Spleen (tissue), 11 donors: ENCODE measurements at regions not wholly inside any gene's neighbourhood (a gene's known extent, or its start where the extent isn't known, plus 50 kb on each side); places are given as distances from the start of the nearest gene placed in this dataset.

Experiments
- DNase-seq: peaks from one replicate; pipeline ENCODE4 v3.0.0-alpha.2; 2020
- H3K27ac ChIP-seq, 8 donors: fragments of 200-600 bp; sonication (generic) in 7 of 8; 1 replicate in 4 of 8; 2 replicates in 4 of 8; pipeline versions ENCODE4 v1.5.0 to v1.8.0; 2016 to 2021; ENCODE audit warnings: inconsistent platforms in 4 of 8, mild to moderate bottlenecking in 4 of 8, moderate library complexity in 1 of 8
- H3K27me3 ChIP-seq, 7 donors: fragments of 200-600 bp; sonication (generic) in 6 of 7; replicated peaks in 1 of 7; 1 replicate in 4 of 7; 2 replicates in 3 of 7; pipeline versions ENCODE4 v1.5.0 to v1.8.0; 2016 to 2021; ENCODE audit warnings: inconsistent platforms in 3 of 7, mild to moderate bottlenecking in 1 of 7
- H3K36me3 ChIP-seq, 6 donors: fragments of 200-600 bp; sonication (generic) in 5 of 6; 1 replicate in 4 of 6; 2 replicates in 2 of 6; pipeline versions ENCODE4 v1.5.0 to v1.8.0; 2016 to 2021; ENCODE audit warnings: inconsistent platforms in 2 of 6
- H3K4me1 ChIP-seq, 6 donors: fragments of 200-600 bp; sonication (generic) in 5 of 6; 1 replicate in 3 of 6; 2 replicates in 3 of 6; pipeline versions ENCODE4 v1.5.0 to v1.8.0; 2016 to 2021; ENCODE audit warnings: inconsistent platforms in 3 of 6
- H3K4me3 ChIP-seq, 8 donors: fragments of 200-600 bp; sonication (generic) in 7 of 8; 1 replicate in 4 of 8; 2 replicates in 4 of 8; pipeline versions ENCODE4 v1.5.0 to v1.8.0; 2016 to 2021; ENCODE audit warnings: inconsistent platforms in 4 of 8, mild to moderate bottlenecking in 4 of 8, moderate library complexity in 2 of 8
- H3K9me3 ChIP-seq, 8 donors: fragments of 200-600 bp; sonication (generic) in 7 of 8; 1 replicate in 4 of 8; 2 replicates in 4 of 8; pipeline versions ENCODE4 v1.5.0 to v1.8.0; 2016 to 2021; ENCODE audit warnings: inconsistent platforms in 4 of 8
- CTCF ChIP-seq, 11 experiments: fragments of 200-600 bp in 7 of 11; fragments of 450-650 bp in 4 of 11; sonication (generic) in 4 of 11; IDR thresholded peaks in 8 of 11; conservative IDR thresholded peaks in 3 of 11; 1 replicate in 7 of 11; 2 replicates in 4 of 11; pipeline versions ENCODE4 v1.4.0 to v1.8.0; 2016 to 2021; ENCODE audit warnings: antibody characterized with exemption in 11 of 11, inconsistent platforms in 4 of 11, mild to moderate bottlenecking in 1 of 11
- POLR2A ChIP-seq, 3 donors: fragments of 450-650 bp; IDR thresholded peaks; one replicate each; pipeline ENCODE4 v1.5.1; 2017; ENCODE audit warnings: antibody characterized with exemption in 3 of 3, mild to moderate bottlenecking in 1 of 3
- POLR2AphosphoS5 ChIP-seq, 3 donors: sonication (generic); formaldehyde crosslinking; IDR thresholded peaks; one replicate each; pipeline ENCODE4 v1.5.1; 2017; ENCODE audit warnings: antibody characterized with exemption in 3 of 3
- WGBS, 5 donors: extraction: QIAGEN DNeasy Blood & Tissue Kit in 3 of 5; methylation state at CpG; one replicate each; pipeline versions ENCODE4 v1.1.5 to v1.1.7; 2013 to 2018; 5-methylcytosine and 5-hydroxymethylcytosine counted together
- intact Hi-C: fragments of 100-400 bp; cut with DNase I; formaldehyde crosslinking; loops from one replicate; pipeline ENCODE4 v1.15.0; 2023; ENCODE audit warnings: low total_unique reads
- donor health status: healthy with polysubstance abuse.
- donor health status: DM: no; HTN: no; CAD: no; lungs with moderate emphysema.
- donor health status: DM: no; HTN: no; CAD: no.
- donor health status: Bipolar disorder and iron deficiency.
- donor health status: healthy.
- donor health status: DM: no; HTN: no; CAD: no.
- donor health status: DM: yes; HTN: yes; CAD: no.

- intact Hi-C loops, result no loop called here
- H3K4me1 ChIP-seq, result peaks cover 0 to 43% (median 18%) of the 10 kb centered on the region in 6 donors
- H3K9me3 ChIP-seq, result no peaks in the 10 kb centered on the region
- no peak overlapping the region for H3K27ac ChIP-seq
- H3K4me3 ChIP-seq, result no peak overlapping the region
- no peak for TF ChIP-seq POLR2AphosphoS5 (IDR thresholded peaks at IDR 0.05)
- TF ChIP-seq CTCF (IDR thresholded peaks at IDR 0.05 in 8 of 11, conservative IDR thresholded peaks at IDR 0.05 in 3 of 11), result no peak
- TF ChIP-seq POLR2A (IDR thresholded peaks at IDR 0.05), result no peak
- H3K36me3 ChIP-seq, result no peaks in the 10 kb centered on the region
- no peaks in the 10 kb centered on the region for H3K27me3 ChIP-seq
- DNase-seq, result no peak
- 83 to 94% (median 90%) methylated on average over 2 of the region's 2 CpGs for WGBS, 5 donors
Measured at GRCh38 chr1:201752333-201752732, 76.6 kb upstream of the IPO9 start.

GRCh38 chr1:201753492-201753891, 75.5 kb upstream of the IPO9 start:
- intact Hi-C loops, result no loop called here
- H3K27ac ChIP-seq, result no peak overlapping the region

GRCh38 chr1:201754353-201754752, 74.6 kb upstream of the IPO9 start:
- H3K9me3 ChIP-seq, result no peaks in the 10 kb centered on the region
- peaks cover 2 to 35% (median 22%) of the 10 kb centered on the region in 6 donors for H3K4me1 ChIP-seq
- H3K27ac ChIP-seq, result no peak overlapping the region
- no peak for DNase-seq
- H3K36me3 ChIP-seq, result no peaks in the 10 kb centered on the region
- no peak for TF ChIP-seq POLR2A (IDR thresholded peaks at IDR 0.05)
- intact Hi-C loops, result no loop called here
- WGBS, 5 donors, result 82 to 92% (median 84%) methylated on average over 4 of the region's 4 CpGs
- no peaks in the 10 kb centered on the region for H3K27me3 ChIP-seq
- no peak overlapping the region for H3K4me3 ChIP-seq

More at GRCh38 chr1:201753492-201753891, 75.5 kb upstream of the IPO9 start:
- Histone ChIP-seq H3K9me3 (no peaks in the 10 kb centered on the region), H3K27me3 (no peaks in the 10 kb centered on the region), H3K4me3 (no peak overlapping the region), H3K4me1 (peaks cover 2 to 43% (median 26%) of the 10 kb centered on the region in 6 donors), H3K36me3 (no peaks in the 10 kb centered on the region)
- no peak for DNase-seq
- TF ChIP-seq CTCF (IDR thresholded peaks at IDR 0.05 in 8 of 11, conservative IDR thresholded peaks at IDR 0.05 in 3 of 11) (no peak), POLR2AphosphoS5 (IDR thresholded peaks at IDR 0.05) (no peak), POLR2A (IDR thresholded peaks at IDR 0.05) (no peak)
- 65 to 87% (median 73%) methylated on average over 3 of the region's 3 CpGs for WGBS, 5 donors

GRCh38 chr1:201755200-201755599, 73.8 kb upstream of the IPO9 start:
- no peak overlapping the region for H3K27ac ChIP-seq
- no peaks in the 10 kb centered on the region for H3K27me3 ChIP-seq

More at GRCh38 chr1:201755200-201755599, 73.8 kb upstream of the IPO9 start:
- Histone ChIP-seq H3K4me1 (peaks cover 2 to 31% (median 22%) of the 10 kb centered on the region in 6 donors), H3K4me3 (no peak overlapping the region), H3K36me3 (no peaks in the 10 kb centered on the region), H3K9me3 (no peaks in the 10 kb centered on the region)
- TF ChIP-seq POLR2AphosphoS5 (IDR thresholded peaks at IDR 0.05), result no peak
- no peak for TF ChIP-seq POLR2A (IDR thresholded peaks at IDR 0.05)
- no peak for TF ChIP-seq CTCF (IDR thresholded peaks at IDR 0.05 in 8 of 11, conservative IDR thresholded peaks at IDR 0.05 in 3 of 11)
- no peak for DNase-seq
- intact Hi-C loops, result no loop called here
